HepG2 (cell line): ENCODE measurements at regions not wholly inside any gene's neighbourhood (a gene's known extent, or its start where the extent isn't known, plus 50 kb on each side); places are given as distances from the start of the nearest gene placed in this dataset.

Experiments
- ATAC-seq: fragments of 200-7000 bp; cut with Tn5 transposase; 3 replicates; pipeline ENCODE4 v1.9.1; 2020; ENCODE audit warnings: mild to moderate bottlenecking, moderate library complexity
- BruUV-seq: library from RNA; stranded (reverse); fragments of 400-500 nt; replicated peaks from 2 replicates; lab custom pipeline; 2021; lab: Mats Ljungman, UMichigan
- CTCF ChIA-PET: fragments of 300-600 bp; formaldehyde crosslinking; extraction: SDS; loops from one replicate; lab custom pipeline; 2021; ENCODE audit warnings: low total read pairs, inconsistent platforms, low intra/inter-chr PET ratio; lab: Yijun Ruan, JAX
- POLR2A ChIA-PET: fragments of 350-600 bp; sonication (Branson Sonifier 250); formaldehyde crosslinking; loops from one replicate; lab custom pipeline; 2020; ENCODE audit warnings: antibody characterized with exemption, inconsistent platforms; lab: Yijun Ruan, JAX
- DNase-seq: peaks from one replicate; pipeline ENCODE4 v3.0.0-alpha.2; 2015; ENCODE audit warnings: low spot score
- FAIRE-seq: peaks from 3 replicates; lab custom pipeline; 2011; peaks lifted over from hg19 to GRCh38; lab: Jason Lieb, UNC
- H2AFZ ChIP-seq: one replicate; pipeline ENCODE4 v1.6.1; 2011; ENCODE audit warnings: low read length, inconsistent platforms
- H3K27ac ChIP-seq: fragments of 300-600 bp; 3 replicates; pipeline ENCODE4 v1.8.0; 2011; ENCODE audit warnings: mixed run types, mild to moderate bottlenecking, mixed read lengths, low read length, inconsistent platforms; ENCODE audit not compliant: insufficient read depth; ENCODE audit errors: extremely low read length
- H3K27me3 ChIP-seq, 2 experiments: fragments of 200-600 bp in 1 of 2; 2 replicates in 1 of 2; 3 replicates in 1 of 2; pipeline versions ENCODE4 v1.6.0 to v1.8.0; 2011; ENCODE audit warnings: low read length in 2 of 2, mild to moderate bottlenecking in 2 of 2, moderate library complexity in 2 of 2, inconsistent platforms in 1 of 2; ENCODE audit not compliant: insufficient read depth in 2 of 2, control insufficient read depth in 1 of 2
- H3K36me3 ChIP-seq, 2 experiments: fragments of 200-600 bp in 1 of 2; replicated peaks in 1 of 2; 2 replicates in 1 of 2; 3 replicates in 1 of 2; pipeline versions ENCODE4 v1.5.1 to v1.8.0; 2011; ENCODE audit warnings: low read length in 2 of 2, inconsistent platforms in 1 of 2; ENCODE audit not compliant: insufficient read depth in 2 of 2, control insufficient read depth in 1 of 2
- H3K4me1 ChIP-seq: 2 replicates; pipeline ENCODE4 v1.5.1; 2012; ENCODE audit warnings: low read length, inconsistent platforms; ENCODE audit not compliant: insufficient read depth
- H3K4me2 ChIP-seq: 2 replicates; pipeline ENCODE4 v1.6.0; 2011; ENCODE audit warnings: low read depth, low read length, inconsistent platforms
- H3K4me3 ChIP-seq, 3 experiments: fragments of 200-600 bp in 1 of 3; sonication (generic), shearing (Covaris generic) in 1 of 3; replicated peaks in 1 of 3; 2 replicates each; pipeline ENCODE4 v1.5.1; 2011 to 2016; ENCODE audit warnings: low read length in 3 of 3, inconsistent platforms in 2 of 3, low read depth in 2 of 3, mild to moderate bottlenecking in 2 of 3, control low read depth in 1 of 3, mixed read lengths in 1 of 3; ENCODE audit not compliant: insufficient read depth in 1 of 3
- H3K79me2 ChIP-seq: one replicate; pipeline ENCODE4 v1.6.1; 2011; ENCODE audit warnings: low read length, inconsistent platforms; ENCODE audit not compliant: insufficient read depth
- H3K9ac ChIP-seq: 2 replicates; pipeline ENCODE4 v1.6.0; 2011; ENCODE audit warnings: mild to moderate bottlenecking, low read depth, low read length, inconsistent platforms; ENCODE audit not compliant: insufficient read depth
- H3K9me3 ChIP-seq: 2 replicates; pipeline ENCODE4 v1.5.1; 2012; ENCODE audit warnings: mild to moderate bottlenecking, low read length
- H4K20me1 ChIP-seq: 2 replicates; pipeline ENCODE4 v1.6.0; 2011; ENCODE audit warnings: inconsistent platforms, mild to moderate bottlenecking, low read length, moderate library complexity; ENCODE audit not compliant: insufficient read depth
- BRD4 ChIP-seq: sonication (generic); formaldehyde crosslinking; IDR thresholded peaks from 2 replicates; pipeline ENCODE4 v1.4.0; 2020; ENCODE audit warnings: missing genetic modification reagents
- ERF ChIP-seq: IDR thresholded peaks from 2 replicates; pipeline ENCODE4 v1.6.1; 2018; ENCODE audit warnings: missing biosample characterization, missing genetic modification reagents
- ZFY ChIP-seq: sonication (generic); formaldehyde crosslinking; IDR thresholded peaks from 2 replicates; pipeline ENCODE4 v1.4.0; 2020; ENCODE audit warnings: missing genetic modification reagents
- ZSCAN22 ChIP-seq: sonication (generic); formaldehyde crosslinking; IDR thresholded peaks from 2 replicates; pipeline ENCODE4 v1.4.0; 2020; ENCODE audit warnings: mild to moderate bottlenecking, missing genetic modification reagents
- WGBS: methylation state at CpG from one replicate; pipeline ENCODE4 v1.1.6; 2017; ENCODE audit warnings: low lambda C conversion rate; 5-methylcytosine and 5-hydroxymethylcytosine counted together
- in situ Hi-C: cut with HindIII; loops from 2 replicates; pipeline ENCODE4 v1.10.0; 2017; ENCODE audit warnings: low pct_unique_long_range_greater_than_20kb; ENCODE audit not compliant: extremely low pct_ligation_motif_present
- intact Hi-C: fragments of 100-400 bp; cut with micrococcal nuclease; formaldehyde crosslinking; loops from one replicate; pipeline ENCODE4 v1.10.0; 2022; ENCODE audit not compliant: unreplicated experiment

- ATAC-seq (no peak), FAIRE-seq (no peak), DNase-seq (no peak)
- H3K9ac ChIP-seq = no peak overlapping the region
- peaks cover 0 to 12% of the 10 kb centered on the region in 2 experiments; a peak in 4 of 5 replicates for H3K27me3 ChIP-seq
- no peak for TF ChIP-seq ZSCAN22 (CRISPR knock-in tag)
- TF ChIP-seq BRD4 = no peak
- TF ChIP-seq ZFY (CRISPR knock-in tag) = no peak
- TF ChIP-seq ERF = no peak
- WGBS = 50% methylated on average over 1 of the region's 1 CpG
- H3K4me1 ChIP-seq = no peaks in the 10 kb centered on the region
- no peak overlapping the region for H3K4me3 ChIP-seq
- BruUV-seq = no TSS peak
- in situ Hi-C loops (no loop called here), intact Hi-C loops (no loop called here)
- H3K79me2 ChIP-seq = no peaks in the 10 kb centered on the region
- ChIA-PET CTCF (no interaction called here), POLR2A (no interaction called here)
- no peaks in the 10 kb centered on the region for H4K20me1 ChIP-seq
- no peaks in the 10 kb centered on the region for H3K9me3 ChIP-seq
- no peak overlapping the region for H2AFZ ChIP-seq
- no peaks in the 10 kb centered on the region for H3K36me3 ChIP-seq
- H3K4me2 ChIP-seq = no peak overlapping the region
- no peak overlapping the region for H3K27ac ChIP-seq
Observed at GRCh38 chr11:69243496-69244200, 50.3 kb upstream of the MYEOV start.
